ENCODE measurements at regions not wholly inside any gene's neighbourhood (a gene's known extent, or its start where the extent isn't known, plus 50 kb on each side); places are given as distances from the start of the nearest gene placed in this dataset.

DNA sequence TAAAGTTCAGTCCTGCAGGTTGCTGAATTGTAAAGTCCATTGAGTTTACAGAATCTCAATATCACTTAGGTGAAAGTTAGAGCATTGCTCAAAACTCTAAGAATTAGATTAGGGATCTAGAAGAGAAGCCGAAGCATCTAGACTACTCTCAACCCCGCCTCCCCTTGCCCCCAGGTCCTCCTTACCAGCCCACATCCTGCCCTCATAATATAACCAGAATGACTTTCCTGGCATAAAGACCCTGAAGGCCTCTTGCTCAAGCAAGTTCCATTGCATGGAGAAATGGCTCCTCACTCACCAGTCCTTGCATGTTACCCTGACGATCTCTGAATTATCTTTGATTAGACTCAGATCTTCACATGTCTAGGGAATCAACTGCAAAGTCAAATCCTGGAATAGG lies 78.8 kb downstream of the SPATA31C2 start:
- Histone ChIP-seq H3K9me2 (replicated peaks; ENCODE audit: insufficient read depth, low read length) (no peaks in the 10 kb centered on the region), H3K9me3 (replicated peaks; ENCODE audit: insufficient read depth, low read length) (no peaks in the 10 kb centered on the region), H3K27me3 (replicated peaks; ENCODE audit: insufficient read depth, low read length) (no peaks in the 10 kb centered on the region), H3K27ac (ENCODE audit: low read length) (no peak overlapping the region), H3K4me1 (ENCODE audit: low read length) (no peaks in the 10 kb centered on the region), H3K36me3 (replicated peaks; ENCODE audit: insufficient read depth, low read length) (no peaks in the 10 kb centered on the region), H2AFZ (ENCODE audit: low read length) (no peak overlapping the region), H3K4me2 (ENCODE audit: low read depth, low read length) (no peak overlapping the region), H3K4me3 (ENCODE audit: low read length) (no peak overlapping the region), H3K9ac (ENCODE audit: low read length) (no peak overlapping the region), H3F3A (ENCODE audit: insufficient read depth, low read length) (no peaks in the 10 kb centered on the region), H4K20me1 (ENCODE audit: insufficient read depth, low read length) (no peaks in the 10 kb centered on the region), H3K79me2 (ENCODE audit: low read length) (no peaks in the 10 kb centered on the region)
- TF ChIP-seq EZH2 (optimal IDR thresholded peaks at IDR 0.05; ENCODE audit: low read depth, low read length) = no peak
- TF ChIP-seq EZH2phosphoT487 (IDR thresholded peaks at IDR 0.05; ENCODE audit: low read length) = no peak
- TF ChIP-seq, protein P1, sequence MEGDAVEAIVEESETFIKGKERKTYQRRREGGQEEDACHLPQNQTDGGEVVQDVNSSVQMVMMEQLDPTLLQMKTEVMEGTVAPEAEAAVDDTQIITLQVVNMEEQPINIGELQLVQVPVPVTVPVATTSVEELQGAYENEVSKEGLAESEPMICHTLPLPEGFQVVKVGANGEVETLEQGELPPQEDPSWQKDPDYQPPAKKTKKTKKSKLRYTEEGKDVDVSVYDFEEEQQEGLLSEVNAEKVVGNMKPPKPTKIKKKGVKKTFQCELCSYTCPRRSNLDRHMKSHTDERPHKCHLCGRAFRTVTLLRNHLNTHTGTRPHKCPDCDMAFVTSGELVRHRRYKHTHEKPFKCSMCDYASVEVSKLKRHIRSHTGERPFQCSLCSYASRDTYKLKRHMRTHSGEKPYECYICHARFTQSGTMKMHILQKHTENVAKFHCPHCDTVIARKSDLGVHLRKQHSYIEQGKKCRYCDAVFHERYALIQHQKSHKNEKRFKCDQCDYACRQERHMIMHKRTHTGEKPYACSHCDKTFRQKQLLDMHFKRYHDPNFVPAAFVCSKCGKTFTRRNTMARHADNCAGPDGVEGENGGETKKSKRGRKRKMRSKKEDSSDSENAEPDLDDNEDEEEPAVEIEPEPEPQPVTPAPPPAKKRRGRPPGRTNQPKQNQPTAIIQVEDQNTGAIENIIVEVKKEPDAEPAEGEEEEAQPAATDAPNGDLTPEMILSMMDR (IDR thresholded peaks at IDR 0.05; ENCODE audit: low read length) = no peak
- no peak for DNase-seq

DNA sequence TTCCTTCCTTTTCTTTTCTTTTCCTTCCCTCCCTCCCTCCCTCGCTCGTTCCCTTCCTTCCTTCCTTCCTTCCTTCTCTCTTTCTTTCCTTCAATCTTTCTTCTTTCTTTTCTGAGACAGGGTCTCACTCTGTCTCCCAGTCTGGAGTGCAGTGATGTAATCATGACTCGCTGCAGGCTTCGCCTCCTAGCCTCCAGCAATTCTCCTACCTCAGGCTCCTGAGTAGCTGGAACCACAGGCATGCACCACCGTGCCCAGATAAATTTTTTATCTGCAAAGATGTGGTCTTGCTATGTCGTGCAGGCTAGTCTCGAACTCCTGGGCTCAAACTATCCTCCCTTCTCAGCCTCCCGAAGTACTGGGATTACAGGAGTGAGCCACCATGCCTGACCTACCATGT lies 81.4 kb downstream of the SPATA31C2 start:
- TF ChIP-seq EZH2 (optimal IDR thresholded peaks at IDR 0.05; ENCODE audit: low read depth, low read length) (no peak), EZH2phosphoT487 (IDR thresholded peaks at IDR 0.05; ENCODE audit: low read length) (no peak)
- TF ChIP-seq, protein P1 (IDR thresholded peaks at IDR 0.05; ENCODE audit: low read length) = no peak
- no peaks in the 10 kb centered on the region for H3K36me3 ChIP-seq (replicated peaks; ENCODE audit: insufficient read depth, low read length)
- H4K20me1 ChIP-seq (ENCODE audit: insufficient read depth, low read length) = no peaks in the 10 kb centered on the region
- no peak overlapping the region for H3K27ac ChIP-seq (ENCODE audit: low read length)
- H3K4me3 ChIP-seq (ENCODE audit: low read length) = no peak overlapping the region
- H3K9me2 ChIP-seq (replicated peaks; ENCODE audit: insufficient read depth, low read length) = no peaks in the 10 kb centered on the region
- no peaks in the 10 kb centered on the region for H3F3A ChIP-seq (ENCODE audit: insufficient read depth, low read length)
- no peak overlapping the region for H3K4me2 ChIP-seq (ENCODE audit: low read depth, low read length)
- no peak for DNase-seq
- H3K27me3 ChIP-seq (replicated peaks; ENCODE audit: insufficient read depth, low read length) = no peaks in the 10 kb centered on the region
- H3K9me3 ChIP-seq (replicated peaks; ENCODE audit: insufficient read depth, low read length) = no peaks in the 10 kb centered on the region
- no peaks in the 10 kb centered on the region for H3K79me2 ChIP-seq (ENCODE audit: low read length)
- no peaks in the 10 kb centered on the region for H3K4me1 ChIP-seq (ENCODE audit: low read length)
- H2AFZ ChIP-seq (ENCODE audit: low read length) = no peak overlapping the region
- no peak overlapping the region for H3K9ac ChIP-seq (ENCODE audit: low read length)

DNA sequence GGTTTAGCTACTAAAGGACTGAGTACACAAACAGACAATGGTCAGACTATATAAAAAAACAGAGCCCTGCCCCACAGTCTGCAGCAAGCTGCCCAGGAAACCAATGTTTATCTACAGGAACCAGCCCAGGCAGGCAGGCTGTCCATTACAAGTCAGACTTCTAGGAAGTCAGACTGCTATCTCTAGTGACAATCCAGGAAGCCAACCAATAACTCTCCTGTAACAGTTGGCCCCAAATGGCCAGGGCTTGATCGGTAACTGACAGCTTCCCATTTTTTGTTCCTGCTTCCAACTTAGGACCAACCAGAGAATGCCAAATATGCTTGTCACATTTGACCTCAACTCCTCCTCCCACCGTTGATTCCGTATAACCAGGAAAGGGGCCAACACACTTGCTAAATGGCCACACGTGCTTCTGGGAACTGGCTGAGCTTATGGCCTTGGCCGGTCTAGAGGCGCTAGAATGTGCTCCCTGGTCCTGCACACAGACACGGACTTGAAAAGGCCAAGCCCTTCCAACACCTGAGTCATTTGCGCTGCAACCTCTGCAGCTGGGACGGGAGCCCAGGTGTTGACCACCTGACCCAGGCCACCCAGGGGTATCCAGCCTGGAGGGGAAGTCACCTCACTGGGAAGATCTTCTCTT lies 79.6 kb upstream of the CDK20 start:
- H3K4me3 ChIP-seq (ENCODE audit: low read length) = no peak overlapping the region
- no peaks in the 10 kb centered on the region for H3K9me2 ChIP-seq (replicated peaks; ENCODE audit: insufficient read depth, low read length)
- H4K20me1 ChIP-seq (ENCODE audit: insufficient read depth, low read length) = no peaks in the 10 kb centered on the region
- no peak overlapping the region for H3K9ac ChIP-seq (ENCODE audit: low read length)
- DNase-seq = no peak
- TF ChIP-seq EZH2phosphoT487 (IDR thresholded peaks at IDR 0.05; ENCODE audit: low read length) (no peak), EZH2 (optimal IDR thresholded peaks at IDR 0.05; ENCODE audit: low read depth, low read length) (no peak)
- TF ChIP-seq, protein P1 (IDR thresholded peaks at IDR 0.05; ENCODE audit: low read length) = no peak
- H3F3A ChIP-seq (ENCODE audit: insufficient read depth, low read length) = no peaks in the 10 kb centered on the region
- H3K9me3 ChIP-seq (replicated peaks; ENCODE audit: insufficient read depth, low read length) = no peaks in the 10 kb centered on the region
- H3K4me2 ChIP-seq (ENCODE audit: low read depth, low read length) = no peak overlapping the region
- no peaks in the 10 kb centered on the region for H3K27me3 ChIP-seq (replicated peaks; ENCODE audit: insufficient read depth, low read length)
- no peak overlapping the region for H3K27ac ChIP-seq (ENCODE audit: low read length)
- H3K36me3 ChIP-seq (replicated peaks; ENCODE audit: insufficient read depth, low read length) = no peaks in the 10 kb centered on the region
- no peaks in the 10 kb centered on the region for H3K4me1 ChIP-seq (ENCODE audit: low read length)
- no peak overlapping the region for H2AFZ ChIP-seq (ENCODE audit: low read length)
- H3K79me2 ChIP-seq (ENCODE audit: low read length) = no peaks in the 10 kb centered on the region

Measured in MM.1S (cell line).